ENCODE measurements at regions not wholly inside any gene's neighbourhood (a gene's known extent, or its start where the extent isn't known, plus 50 kb on each side); places are given as distances from the start of the nearest gene placed in this dataset.
A peak's percentile ranks its signal among the peaks of the same experiment; 100 is the strongest.

DNA sequence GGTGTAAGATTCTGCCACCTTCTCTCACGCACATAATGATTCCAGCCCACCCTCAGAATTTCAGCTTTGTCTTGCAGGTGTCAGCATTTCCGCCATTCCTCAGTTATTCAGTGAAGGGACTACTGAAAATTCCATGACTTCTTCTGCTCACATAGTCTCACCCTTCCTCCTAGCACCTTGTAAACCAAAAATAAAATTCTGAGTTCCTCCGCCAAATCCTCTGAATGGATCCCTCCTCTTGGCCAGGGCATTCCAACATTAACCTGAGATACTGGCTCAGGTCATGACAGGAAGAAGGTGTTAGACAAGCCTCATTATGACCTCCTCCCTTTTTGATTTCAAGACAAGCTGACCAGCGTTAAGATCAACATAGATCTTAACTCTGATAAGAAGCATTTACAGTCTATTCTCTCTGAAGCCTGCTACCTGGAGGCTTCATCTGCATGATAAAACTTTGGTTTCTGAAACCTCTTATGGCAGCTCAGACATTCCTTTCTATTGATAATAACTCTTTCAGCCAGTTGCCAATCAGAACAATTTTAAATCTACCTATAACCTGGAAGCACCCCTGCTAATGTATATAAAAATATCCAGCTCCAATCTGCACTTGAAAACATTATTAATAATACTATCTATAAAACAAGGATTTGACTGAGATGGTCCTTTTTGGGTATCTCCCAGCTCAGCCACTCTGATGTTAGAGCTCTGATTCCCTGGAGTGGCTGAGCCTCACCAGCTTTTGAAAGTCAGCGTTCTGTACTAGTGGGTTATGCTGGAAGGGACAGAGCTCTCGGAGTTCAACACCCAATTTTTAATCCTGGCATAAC, 136.4 kb upstream of the APCDD1 start:
- TF ChIP-seq, protein P1, sequence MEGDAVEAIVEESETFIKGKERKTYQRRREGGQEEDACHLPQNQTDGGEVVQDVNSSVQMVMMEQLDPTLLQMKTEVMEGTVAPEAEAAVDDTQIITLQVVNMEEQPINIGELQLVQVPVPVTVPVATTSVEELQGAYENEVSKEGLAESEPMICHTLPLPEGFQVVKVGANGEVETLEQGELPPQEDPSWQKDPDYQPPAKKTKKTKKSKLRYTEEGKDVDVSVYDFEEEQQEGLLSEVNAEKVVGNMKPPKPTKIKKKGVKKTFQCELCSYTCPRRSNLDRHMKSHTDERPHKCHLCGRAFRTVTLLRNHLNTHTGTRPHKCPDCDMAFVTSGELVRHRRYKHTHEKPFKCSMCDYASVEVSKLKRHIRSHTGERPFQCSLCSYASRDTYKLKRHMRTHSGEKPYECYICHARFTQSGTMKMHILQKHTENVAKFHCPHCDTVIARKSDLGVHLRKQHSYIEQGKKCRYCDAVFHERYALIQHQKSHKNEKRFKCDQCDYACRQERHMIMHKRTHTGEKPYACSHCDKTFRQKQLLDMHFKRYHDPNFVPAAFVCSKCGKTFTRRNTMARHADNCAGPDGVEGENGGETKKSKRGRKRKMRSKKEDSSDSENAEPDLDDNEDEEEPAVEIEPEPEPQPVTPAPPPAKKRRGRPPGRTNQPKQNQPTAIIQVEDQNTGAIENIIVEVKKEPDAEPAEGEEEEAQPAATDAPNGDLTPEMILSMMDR (IDR thresholded peaks at IDR 0.05; ENCODE audit: control extremely low read depth, extremely low read depth) = no peak
- no peaks in the 10 kb centered on the region for H3K27me3 ChIP-seq (ENCODE audit: control insufficient read depth in 3 of 3, insufficient read depth in 3 of 3, low read length in 2 of 3)
- ATAC-seq (ENCODE audit: insufficient read depth, low FRiP score) = no peak

DNA sequence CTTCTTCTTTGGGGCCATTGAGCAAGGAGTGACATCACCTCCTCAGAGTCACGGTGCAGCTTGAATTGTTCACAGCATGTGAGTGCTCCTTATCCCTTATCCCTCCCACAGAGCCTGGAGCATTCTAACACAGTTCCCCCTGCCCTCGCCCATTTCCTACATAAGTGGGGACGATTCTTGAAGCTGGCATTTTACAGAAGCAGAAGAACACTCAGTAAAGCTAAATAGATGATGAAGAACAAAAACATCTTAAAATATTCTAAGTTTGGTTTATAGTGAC, 135.8 kb upstream of the APCDD1 start:
- Histone ChIP-seq H3K9ac (ENCODE audit: insufficient read depth in 1 of 2, low read length in 2 of 2) (no peak overlapping the region), H3K27me3 (ENCODE audit: control insufficient read depth in 3 of 3, insufficient read depth in 3 of 3, low read length in 2 of 3) (no peaks in the 10 kb centered on the region), H3K9me3 (ENCODE audit: control insufficient read depth in 4 of 4, insufficient read depth in 3 of 4, low read length in 3 of 4) (peaks cover 0 to under 1% (median 0%) of the 10 kb centered on the region in 4 donors), H3K36me3 (ENCODE audit: control insufficient read depth in 4 of 4, insufficient read depth in 4 of 4, low read length in 4 of 4) (no peaks in the 10 kb centered on the region), H3K27ac (ENCODE audit: low read depth in 1 of 2, low read length in 1 of 2) (no peak overlapping the region), H3K4me1 (ENCODE audit: control insufficient read depth in 5 of 5, insufficient read depth in 5 of 5, low read length in 5 of 5) (peaks cover 0 to 4% (median 0%) of the 10 kb centered on the region in 5 donors), H3K4me3 (no peak overlapping the region)
- peak in 1 of 3 donors; percentile 10 for DNase-seq
- TF ChIP-seq, protein P1 (IDR thresholded peaks at IDR 0.05; ENCODE audit: control extremely low read depth, extremely low read depth) = no peak
- WGBS, 2 donors = 32 to 58% methylated on average over 3 of the region's 3 CpGs
- no peak for ATAC-seq (ENCODE audit: insufficient read depth, low FRiP score)

More for the DNA sequence above, 136.4 kb upstream of the APCDD1 start:
- H3K9me3 ChIP-seq (ENCODE audit: control insufficient read depth in 4 of 4, insufficient read depth in 3 of 4, low read length in 3 of 4) = peaks cover 0 to 2% (median 0%) of the 10 kb centered on the region in 4 donors
- no peak for DNase-seq
- H3K27ac ChIP-seq (ENCODE audit: low read depth in 1 of 2, low read length in 1 of 2) = no peak overlapping the region
- H3K4me3 ChIP-seq = no peak overlapping the region
- whole genome bisulfite sequencing, 2 donors = 84 to 86% methylated on average over 6 of the region's 6 CpGs
- no peak overlapping the region for H3K9ac ChIP-seq (ENCODE audit: insufficient read depth in 1 of 2, low read length in 2 of 2)
- no peaks in the 10 kb centered on the region for H3K36me3 ChIP-seq (ENCODE audit: control insufficient read depth in 4 of 4, insufficient read depth in 4 of 4, low read length in 4 of 4)
- H3K4me1 ChIP-seq (ENCODE audit: control insufficient read depth in 5 of 5, insufficient read depth in 5 of 5, low read length in 5 of 5) = peaks cover 0 to 4% (median 0%) of the 10 kb centered on the region in 5 donors

DNA sequence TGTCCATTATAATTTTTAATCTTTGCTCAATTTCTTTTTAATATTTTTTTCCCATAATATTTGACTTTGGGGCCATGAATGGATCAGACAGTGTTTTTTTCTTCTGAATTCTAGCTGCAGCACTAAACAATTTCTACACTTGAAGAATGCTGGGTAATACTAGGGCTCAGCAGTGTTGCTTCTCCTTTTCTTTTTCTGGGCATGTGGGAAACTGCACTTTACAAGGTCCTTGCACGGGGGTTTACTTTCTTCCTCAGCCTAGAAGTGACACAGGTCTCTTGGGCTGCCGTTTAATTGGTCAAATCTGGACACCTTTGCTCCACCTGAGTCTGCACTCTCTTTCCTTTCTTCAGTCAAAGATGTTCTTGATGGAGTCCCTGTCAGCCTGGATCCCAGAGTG, 135.4 kb upstream of the APCDD1 start:
- Histone ChIP-seq H3K9ac (ENCODE audit: insufficient read depth in 1 of 2, low read length in 2 of 2) (no peak overlapping the region), H3K4me1 (ENCODE audit: control insufficient read depth in 5 of 5, insufficient read depth in 5 of 5, low read length in 5 of 5) (peaks cover 0 to 4% (median 0%) of the 10 kb centered on the region in 5 donors), H3K27me3 (ENCODE audit: control insufficient read depth in 3 of 3, insufficient read depth in 3 of 3, low read length in 2 of 3) (no peaks in the 10 kb centered on the region), H3K9me3 (ENCODE audit: control insufficient read depth in 4 of 4, insufficient read depth in 3 of 4, low read length in 3 of 4) (no peaks in the 10 kb centered on the region), H3K36me3 (ENCODE audit: control insufficient read depth in 4 of 4, insufficient read depth in 4 of 4, low read length in 4 of 4) (no peaks in the 10 kb centered on the region), H3K4me3 (no peak overlapping the region), H3K27ac (ENCODE audit: low read depth in 1 of 2, low read length in 1 of 2) (no peak overlapping the region)
- 83% methylated on average over 2 of the region's 2 CpGs for WGBS, 2 donors
- TF ChIP-seq, protein P1 (IDR thresholded peaks at IDR 0.05; ENCODE audit: control extremely low read depth, extremely low read depth) = no peak
- no peak for ATAC-seq (ENCODE audit: insufficient read depth, low FRiP score)
- DNase-seq = no peak
